ENCODE measurements at regions not wholly inside any gene's neighbourhood (a gene's known extent, or its start where the extent isn't known, plus 50 kb on each side); places are given as distances from the start of the nearest gene placed in this dataset.

- ChIA-PET CTCF (ENCODE audit: low intra/inter-chr PET ratio) (no interaction called here), POLR2A (interaction anchor here (0.8 kb wide), 1 partner anchor 18 kb away, joined by 3 read pairs; no protein-coding TSS in a partner anchor)
- in situ Hi-C loops (cut with MboI) (no loop called here), intact Hi-C loops (cut with micrococcal nuclease) (no loop called here)
- DNase-seq (ENCODE audit: extremely low read depth in 1 of 4, low spot score in 3 of 4) (no peak), FAIRE-seq (no peak), ATAC-seq (no peak)
- Histone ChIP-seq H3K4me1 (replicated peaks in 1 of 2; ENCODE audit: control insufficient read depth in 2 of 2, insufficient read depth in 2 of 2, low read length in 2 of 2) (peaks cover 0 to 6% of the 10 kb centered on the region in 2 experiments; a peak in 2 of 5 replicates), H3K79me2 (ENCODE audit: control insufficient read depth, insufficient read depth, low read length) (no peaks in the 10 kb centered on the region), H3K9me1 (ENCODE audit: control insufficient read depth, insufficient read depth, low read length) (no peaks in the 10 kb centered on the region), H3K27me3 (ENCODE audit: control insufficient read depth in 2 of 2, insufficient read depth in 2 of 2, low read length in 2 of 2) (peaks cover 19 to 92% of the 10 kb centered on the region in 2 experiments), H4K20me1 (replicated peaks; ENCODE audit: control insufficient read depth, insufficient read depth, low read length) (peaks cover 2% of the 10 kb centered on the region; the same call in 1 of the 2 replicates), H3K27ac (ENCODE audit: extremely low read depth, low read depth, low read length) (no peak overlapping the region), H3K9me3 (replicated peaks; ENCODE audit: control insufficient read depth, insufficient read depth, low read depth, low read length) (no peaks in the 10 kb centered on the region), H3K4me2 (ENCODE audit: insufficient read depth, low read length) (no peak overlapping the region), H3K4me3 (no peak overlapping the region), H3K36me3 (ENCODE audit: control insufficient read depth, insufficient read depth, low read length) (no peaks in the 10 kb centered on the region), H2AFZ (ENCODE audit: low read depth, low read length) (no peak overlapping the region), H3K9ac (ENCODE audit: insufficient read depth in 1 of 2, low read depth in 2 of 2, low read length in 2 of 2) (no peak overlapping the region)
- no TSS peak for BruUV-seq (replicated peaks)
- 3% methylated on average over 32 of the region's 33 CpGs for WGBS (ENCODE audit: insufficient coverage, low coverage, missing lambda C conversion rate)
- no peak for TF ChIP-seq TCF7L2 (IDR thresholded peaks at IDR 0.05; ENCODE audit: low read depth, low read length)
- TF ChIP-seq GTF3C2 (IDR thresholded peaks at IDR 0.05; ENCODE audit: borderline replicate concordance, extremely low read depth, insufficient read length): no peak
- TF ChIP-seq HCFC1 (IDR thresholded peaks at IDR 0.05; ENCODE audit: low read depth, low read length): no peak
- no peak for TF ChIP-seq ADNP (tag; IDR thresholded peaks at IDR 0.05)
- no peak for TF ChIP-seq RNF219 (CRISPR knock-in tag; IDR thresholded peaks at IDR 0.05)
- TF ChIP-seq ARID4B (CRISPR knock-in tag; IDR thresholded peaks at IDR 0.05): no peak
- no peak for TF ChIP-seq SNIP1 (IDR thresholded peaks at IDR 0.05; ENCODE audit: low read depth)
- TF ChIP-seq U2AF2 (optimal IDR thresholded peaks at IDR 0.05; ENCODE audit: low read depth, low read length): no peak
These were observed 97.9 kb downstream of the ADRA2C start for GRCh38 chr4:3863841-3864741.

All from K562 (cell line).